Midbrain (tissue), 1 donor: ENCODE measurements at regions not wholly inside any gene's neighbourhood (a gene's known extent, or its start where the extent isn't known, plus 50 kb on each side); places are given as distances from the start of the nearest gene placed in this dataset.
"Not testable (repeated sequence)": the region's sequence is repeated elsewhere in the genome, so short reads cannot be mapped to it uniquely, and the experiment has no call there.

ENCODE experiments used
- DNase-seq: peaks from one replicate; lab custom pipeline; 2025; lab: John Stamatoyannopoulos, UW

- no peak for DNase-seq
Measured at GRCh38 chrX:40414335-40414734, 166.4 kb upstream of the ATP6AP2 start.

GRCh38 chrX:40411340-40412111, 169.2 kb upstream of the ATP6AP2 start:
- DNase-seq = no peak

GRCh38 chrX:40410859-40411258, 169.9 kb upstream of the ATP6AP2 start:
- no peak for DNase-seq

- peak; percentile 16 for DNase-seq
Measured at GRCh38 chrX:40406330-40406859, 174.4 kb upstream of the ATP6AP2 start.

- no peak for DNase-seq
Measured at GRCh38 chrX:40405399-40405798, 175.4 kb upstream of the ATP6AP2 start.

GRCh38 chrX:40403757-40404156, 177.0 kb upstream of the ATP6AP2 start:
- DNase-seq = no peak

GRCh38 chrX:40402831-40403533, 177.8 kb upstream of the ATP6AP2 start:
- no peak for DNase-seq

- no peak for DNase-seq
Measured at GRCh38 chrX:40395102-40395501, 185.7 kb upstream of the ATP6AP2 start.

GRCh38 chrX:40394302-40394701, 186.5 kb upstream of the ATP6AP2 start:
- no peak for DNase-seq

- DNase-seq = no peak
Measured at GRCh38 chrX:40392599-40392998, 188.2 kb upstream of the ATP6AP2 start.

- DNase-seq = no peak
Measured at GRCh38 chrX:40391662-40392061, 189.1 kb upstream of the ATP6AP2 start.

- no peak for DNase-seq
Measured at GRCh38 chrX:40389555-40389954, 191.2 kb upstream of the ATP6AP2 start.

GRCh38 chrX:40388441-40388840, 192.3 kb upstream of the ATP6AP2 start:
- DNase-seq = no peak

- DNase-seq = not testable (repeated sequence)
Measured at GRCh38 chrX:40387869-40388268, 192.9 kb upstream of the ATP6AP2 start.

GRCh38 chrX:40387311-40387710, 193.5 kb upstream of the ATP6AP2 start:
- DNase-seq = not testable (repeated sequence)

GRCh38 chrX:40385682-40386081, 195.1 kb upstream of the ATP6AP2 start:
- DNase-seq = no peak

- DNase-seq = no peak
Measured at GRCh38 chrX:40385256-40385655, 195.5 kb upstream of the ATP6AP2 start.

GRCh38 chrX:40383969-40384368, 196.8 kb upstream of the ATP6AP2 start:
- DNase-seq = no peak

- DNase-seq = no peak
Measured at GRCh38 chrX:40383360-40383759, 197.4 kb upstream of the ATP6AP2 start.

GRCh38 chrX:40380655-40381488, 199.9 kb upstream of the ATP6AP2 start:
- DNase-seq = no peak

GRCh38 chrX:40377684-40378083, 203.1 kb upstream of the ATP6AP2 start:
- no peak for DNase-seq

GRCh38 chrX:40374486-40374885, 206.3 kb upstream of the ATP6AP2 start:
- no peak for DNase-seq
